ENCODE measurements at regions not wholly inside any gene's neighbourhood (a gene's known extent, or its start where the extent isn't known, plus 50 kb on each side); places are given as distances from the start of the nearest gene placed in this dataset.

DNA sequence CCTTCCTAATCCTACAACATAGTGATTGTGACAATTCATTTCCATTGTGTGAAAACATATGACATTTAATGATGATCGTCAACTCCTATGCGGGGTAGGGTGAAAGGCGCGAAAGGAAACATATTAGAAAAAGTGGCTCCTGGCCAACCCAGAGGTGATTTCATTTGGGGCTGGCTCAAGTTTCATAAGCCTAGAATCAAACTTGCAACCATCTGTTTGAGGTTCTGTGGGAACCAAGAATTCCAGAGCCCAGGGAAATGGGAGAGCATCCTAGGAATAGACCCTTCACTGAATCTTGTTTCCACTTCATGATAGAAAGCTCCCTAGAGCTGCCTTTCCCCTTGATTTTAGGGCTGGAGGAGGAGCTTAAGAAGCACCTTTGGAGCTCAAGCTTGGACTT is 101.3 kb upstream of the EGFL6 start:
- H3K4me3 ChIP-seq: no peak overlapping the region
- 92 to 96% (median 95%) methylated on average over 4 of the region's 4 CpGs for WGBS, 4 donors
- peaks cover 3% of the 10 kb centered on the region for H3K27me3 ChIP-seq
- no peaks in the 10 kb centered on the region for H3K36me3 ChIP-seq (replicated peaks in 1 of 2)
- no peak for DNase-seq
- no peaks in the 10 kb centered on the region for H3K4me1 ChIP-seq (replicated peaks in 1 of 2)
- H3K27ac ChIP-seq: no peak overlapping the region
- no peaks in the 10 kb centered on the region for H3K9me3 ChIP-seq (replicated peaks in 1 of 3)
- intact Hi-C loops (cut with DNase I): no loop called here
- TF ChIP-seq, protein P1, sequence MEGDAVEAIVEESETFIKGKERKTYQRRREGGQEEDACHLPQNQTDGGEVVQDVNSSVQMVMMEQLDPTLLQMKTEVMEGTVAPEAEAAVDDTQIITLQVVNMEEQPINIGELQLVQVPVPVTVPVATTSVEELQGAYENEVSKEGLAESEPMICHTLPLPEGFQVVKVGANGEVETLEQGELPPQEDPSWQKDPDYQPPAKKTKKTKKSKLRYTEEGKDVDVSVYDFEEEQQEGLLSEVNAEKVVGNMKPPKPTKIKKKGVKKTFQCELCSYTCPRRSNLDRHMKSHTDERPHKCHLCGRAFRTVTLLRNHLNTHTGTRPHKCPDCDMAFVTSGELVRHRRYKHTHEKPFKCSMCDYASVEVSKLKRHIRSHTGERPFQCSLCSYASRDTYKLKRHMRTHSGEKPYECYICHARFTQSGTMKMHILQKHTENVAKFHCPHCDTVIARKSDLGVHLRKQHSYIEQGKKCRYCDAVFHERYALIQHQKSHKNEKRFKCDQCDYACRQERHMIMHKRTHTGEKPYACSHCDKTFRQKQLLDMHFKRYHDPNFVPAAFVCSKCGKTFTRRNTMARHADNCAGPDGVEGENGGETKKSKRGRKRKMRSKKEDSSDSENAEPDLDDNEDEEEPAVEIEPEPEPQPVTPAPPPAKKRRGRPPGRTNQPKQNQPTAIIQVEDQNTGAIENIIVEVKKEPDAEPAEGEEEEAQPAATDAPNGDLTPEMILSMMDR (IDR thresholded peaks at IDR 0.05): no peak
- TF ChIP-seq POLR2A (IDR thresholded peaks at IDR 0.05): no peak

DNA sequence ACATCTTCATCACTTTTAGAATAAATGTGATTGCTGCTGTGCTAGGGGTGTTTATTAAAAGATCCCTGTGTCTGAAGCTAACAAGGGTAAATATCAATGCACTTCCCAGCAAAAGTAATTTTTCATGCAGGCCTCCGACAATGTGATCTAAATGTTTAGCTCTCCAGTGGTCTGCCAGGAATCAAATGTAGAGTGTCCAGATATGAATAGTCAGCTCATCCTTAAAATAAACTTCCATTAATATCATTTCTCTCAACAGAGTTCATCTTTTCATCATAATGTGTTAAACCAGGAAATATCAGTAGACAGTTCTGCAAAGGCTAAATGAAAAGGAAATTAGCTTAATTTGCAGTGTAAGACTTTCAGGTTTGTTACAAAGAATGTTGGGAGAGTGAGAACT is 102.2 kb upstream of the EGFL6 start:
- 54 to 78% (median 64%) methylated on average over 1 of the region's 1 CpG for WGBS, 4 donors
- no peak for DNase-seq
- Histone ChIP-seq H3K27ac (no peak overlapping the region), H3K27me3 (peaks cover 3% of the 10 kb centered on the region), H3K9me3 (replicated peaks in 1 of 3) (no peaks in the 10 kb centered on the region), H3K4me3 (no peak overlapping the region), H3K4me1 (replicated peaks in 1 of 2) (no peaks in the 10 kb centered on the region), H3K36me3 (replicated peaks in 1 of 2) (no peaks in the 10 kb centered on the region)
- intact Hi-C loops (cut with DNase I): no loop called here
- TF ChIP-seq POLR2A (IDR thresholded peaks at IDR 0.05): no peak

DNA sequence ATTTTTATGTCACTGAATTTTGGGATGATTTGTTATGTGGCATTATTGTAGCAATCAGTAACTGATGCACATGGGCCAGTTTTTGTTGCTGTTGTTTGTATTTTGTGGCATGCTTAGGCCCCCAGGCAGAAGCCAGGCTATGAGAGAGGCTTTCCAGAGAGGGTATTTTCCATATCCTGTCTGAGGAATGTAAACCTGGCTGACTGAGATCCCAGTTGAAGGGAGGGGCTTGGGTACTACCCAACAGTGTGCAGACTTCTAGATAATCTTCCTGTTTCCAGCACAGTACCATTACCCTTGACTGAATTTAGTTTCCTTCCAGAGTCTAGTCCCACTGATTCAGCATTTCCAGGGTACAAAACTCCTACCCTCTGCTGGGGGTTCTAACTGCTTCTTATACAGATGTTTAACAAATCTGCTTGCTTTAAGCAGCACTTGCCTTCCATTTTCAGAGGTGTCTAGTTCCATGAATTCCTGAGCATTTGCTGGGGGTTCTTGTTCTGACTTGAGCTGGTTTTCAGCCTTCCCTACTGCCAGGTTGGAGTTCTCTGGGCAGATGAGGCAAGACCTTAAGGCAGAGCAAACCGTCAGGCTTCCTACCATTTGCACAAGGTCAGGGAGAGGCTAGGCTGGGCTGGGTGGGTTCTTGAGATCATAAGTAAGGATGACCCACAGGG is 104.7 kb upstream of the EGFL6 start:
- DNase-seq: no peak
- Histone ChIP-seq H3K4me1 (replicated peaks in 1 of 2) (no peaks in the 10 kb centered on the region), H3K27ac (no peak overlapping the region), H3K36me3 (replicated peaks in 1 of 2) (no peaks in the 10 kb centered on the region), H3K27me3 (peaks cover 3% of the 10 kb centered on the region), H3K9me3 (replicated peaks in 1 of 3) (no peaks in the 10 kb centered on the region), H3K4me3 (no peak overlapping the region)
- TF ChIP-seq, protein P1 (IDR thresholded peaks at IDR 0.05): no peak
- TF ChIP-seq POLR2A (IDR thresholded peaks at IDR 0.05): no peak
- intact Hi-C loops (cut with DNase I): no loop called here
- WGBS, 4 donors: 59 to 91% (median 62%) methylated on average over 1 of the region's 1 CpG; no CpG with 5 or more reads in 1 of the 4 donors

DNA sequence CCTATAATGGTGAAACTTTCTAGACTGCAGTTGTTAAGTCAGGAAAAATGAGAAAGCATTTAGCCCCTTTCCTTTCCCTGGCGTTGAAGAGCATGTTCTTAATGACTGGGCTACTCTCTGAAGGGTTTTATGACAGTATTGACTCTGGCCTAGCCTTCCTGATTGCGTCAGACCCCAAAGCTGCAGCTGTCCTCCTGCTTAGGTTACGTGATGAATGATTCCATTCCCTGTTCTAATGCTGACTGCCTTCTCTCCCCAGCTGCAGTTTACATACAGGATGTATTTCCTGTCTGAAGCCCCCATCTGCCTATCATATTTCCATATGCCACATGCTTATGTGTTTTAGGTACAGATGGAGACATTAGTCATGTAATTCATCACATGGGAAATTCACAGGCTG is 105.8 kb upstream of the EGFL6 start:
- Histone ChIP-seq H3K27ac (peak overlapping the region in 1 of 5 donors; percentile 0), H3K9me3 (replicated peaks in 1 of 3) (no peaks in the 10 kb centered on the region), H3K4me3 (no peak overlapping the region), H3K27me3 (peaks cover 3% of the 10 kb centered on the region), H3K4me1 (replicated peaks in 1 of 2) (no peaks in the 10 kb centered on the region), H3K36me3 (replicated peaks in 1 of 2) (no peaks in the 10 kb centered on the region)
- peak in 1 of 7 donors; percentile 53 for DNase-seq
- WGBS, 4 donors: 24 to 59% (median 38%) methylated on average over 3 of the region's 3 CpGs
- TF ChIP-seq POLR2A (IDR thresholded peaks at IDR 0.05): no peak
- TF ChIP-seq, protein P1 (IDR thresholded peaks at IDR 0.05): no peak
- intact Hi-C loops (cut with DNase I): no loop called here

DNA sequence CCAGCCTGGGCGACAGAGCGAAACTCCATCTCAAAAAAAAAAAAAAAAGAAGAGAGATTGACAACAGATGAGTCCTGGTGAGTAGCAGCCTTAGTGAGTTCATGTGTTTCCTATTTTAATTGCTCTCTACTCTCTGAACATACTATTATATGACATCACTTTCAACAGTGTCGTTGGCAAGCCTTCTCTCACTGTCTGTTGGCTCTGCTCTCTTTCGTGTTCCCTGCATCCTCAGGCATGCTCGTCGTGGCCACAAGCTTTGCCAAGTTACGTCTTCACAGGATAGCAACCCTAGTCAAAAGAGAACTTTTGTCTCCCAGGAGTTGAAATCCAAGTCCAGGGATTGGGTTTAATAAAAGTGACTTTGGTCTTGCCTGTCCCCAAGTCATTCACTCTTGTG is 117.1 kb upstream of the EGFL6 start:
- Histone ChIP-seq H3K27ac (no peak overlapping the region), H3K27me3 (no peaks in the 10 kb centered on the region), H3K4me3 (no peak overlapping the region), H3K9me3 (replicated peaks in 1 of 3) (no peaks in the 10 kb centered on the region), H3K4me1 (replicated peaks in 1 of 2) (no peaks in the 10 kb centered on the region), H3K36me3 (replicated peaks in 1 of 2) (no peaks in the 10 kb centered on the region)
- TF ChIP-seq, protein P1 (IDR thresholded peaks at IDR 0.05): no peak
- no peak for TF ChIP-seq POLR2A (IDR thresholded peaks at IDR 0.05)
- intact Hi-C loops (cut with DNase I): no loop called here
- DNase-seq: no peak
- 82 to 95% (median 85%) methylated on average over 7 of the region's 7 CpGs for WGBS, 4 donors

Data from adrenal gland (tissue), 9 donors.